ENCODE measurements at regions not wholly inside any gene's neighbourhood (a gene's known extent, or its start where the extent isn't known, plus 50 kb on each side); places are given as distances from the start of the nearest gene placed in this dataset.

- H3K4me3 ChIP-seq (ENCODE audit: low read depth, low read length), result no peak overlapping the region
- no peak for DNase-seq (ENCODE audit: low read depth)
- no peak for TF ChIP-seq CTCF (conservative IDR thresholded peaks at IDR 0.05; ENCODE audit: low read depth, low read length)
These were observed 158.4 kb upstream of the PCBD1 start for GRCh38 chr10:71046747-71047146.

- H3K4me3 ChIP-seq (ENCODE audit: low read depth, low read length), result no peak overlapping the region
- TF ChIP-seq CTCF (conservative IDR thresholded peaks at IDR 0.05; ENCODE audit: low read depth, low read length), result no peak
- no peak for DNase-seq (ENCODE audit: low read depth)
These were observed 160.7 kb upstream of the PCBD1 start for GRCh38 chr10:71048971-71049615.

- H3K4me3 ChIP-seq (ENCODE audit: low read depth, low read length), result no peak overlapping the region
- no peak for TF ChIP-seq CTCF (conservative IDR thresholded peaks at IDR 0.05; ENCODE audit: low read depth, low read length)
- no peak for DNase-seq (ENCODE audit: low read depth)
These were observed 161.6 kb upstream of the PCBD1 start for GRCh38 chr10:71049994-71050393.

- DNase-seq (ENCODE audit: low read depth), result no peak
- no peak for TF ChIP-seq CTCF (conservative IDR thresholded peaks at IDR 0.05; ENCODE audit: low read depth, low read length)
- no peak overlapping the region for H3K4me3 ChIP-seq (ENCODE audit: low read depth, low read length)
These were observed 160.2 kb upstream of the UNC5B start for GRCh38 chr10:71052076-71052660.

GRCh38 chr10:71052708-71053107 lies 159.7 kb upstream of the UNC5B start:
- no peak for DNase-seq (ENCODE audit: low read depth)
- H3K4me3 ChIP-seq (ENCODE audit: low read depth, low read length), result no peak overlapping the region
- no peak for TF ChIP-seq CTCF (conservative IDR thresholded peaks at IDR 0.05; ENCODE audit: low read depth, low read length)

GRCh38 chr10:71053169-71053895 lies 159.0 kb upstream of the UNC5B start:
- TF ChIP-seq CTCF (conservative IDR thresholded peaks at IDR 0.05; ENCODE audit: low read depth, low read length), result no peak
- no peak overlapping the region for H3K4me3 ChIP-seq (ENCODE audit: low read depth, low read length)
- DNase-seq (ENCODE audit: low read depth), result no peak
